ENCODE measurements at regions not wholly inside any gene's neighbourhood (a gene's known extent, or its start where the extent isn't known, plus 50 kb on each side); places are given as distances from the start of the nearest gene placed in this dataset.

DNA sequence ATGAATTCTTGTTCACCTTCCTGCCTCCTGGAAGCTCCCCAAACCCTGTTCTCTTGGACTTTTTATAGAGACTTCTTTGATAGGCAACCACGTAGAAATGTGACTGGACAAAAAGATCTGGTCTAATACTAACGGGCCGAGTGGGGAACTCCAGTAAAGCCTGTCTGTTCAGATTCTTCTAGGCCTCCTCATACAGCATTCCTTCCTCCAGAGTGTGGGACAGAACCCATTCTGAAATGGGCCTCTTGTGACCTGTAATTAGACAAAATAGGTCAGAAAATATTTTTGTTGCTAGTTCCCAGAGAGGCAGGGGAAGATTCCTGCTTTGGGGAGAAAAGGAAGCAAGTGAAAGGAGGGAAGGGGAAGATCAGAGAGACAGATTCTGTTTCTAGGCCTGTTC, 374.3 kb downstream of the CDH26 start:
- no peak for DNase-seq

DNA sequence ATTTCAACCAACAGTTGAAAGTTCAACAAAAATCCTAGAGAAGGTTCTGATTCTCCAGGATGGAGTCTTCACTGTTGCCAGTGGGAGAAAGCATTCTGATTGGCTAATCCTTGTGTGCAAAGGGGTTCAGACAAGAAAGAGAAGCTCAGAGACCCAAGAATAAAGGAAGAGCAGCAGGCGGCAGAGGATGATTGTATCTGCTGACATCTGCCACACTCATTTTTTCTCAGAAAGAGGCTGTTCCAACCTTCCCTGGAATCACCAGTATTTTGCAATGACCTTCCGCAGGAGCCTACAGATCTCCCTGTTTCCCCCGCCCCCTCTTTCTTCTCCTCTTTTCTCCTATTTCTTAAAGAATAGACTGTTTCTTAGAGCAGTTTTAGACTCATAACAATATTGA, 376.7 kb downstream of the CDH26 start:
- DNase-seq: no peak

DNA sequence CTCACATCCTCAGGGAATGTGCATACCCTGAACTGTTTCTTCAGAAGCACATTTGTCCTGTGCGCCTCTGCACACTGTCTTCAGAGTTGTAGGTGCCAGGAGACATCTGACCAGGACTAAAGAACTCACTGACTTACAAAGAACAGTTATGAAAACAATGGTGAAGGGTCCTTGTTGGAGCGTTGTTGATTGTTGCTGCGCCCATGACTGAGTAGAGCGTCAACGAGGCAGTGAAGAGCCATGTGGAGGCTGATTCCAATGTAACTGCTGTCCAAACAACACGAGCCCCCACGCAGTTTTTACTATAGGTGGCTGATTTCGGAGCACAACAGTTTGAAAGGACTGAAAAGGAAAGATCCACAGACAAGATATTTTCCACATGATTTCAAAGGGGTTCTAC, 380.3 kb downstream of the CDH26 start:
- no peak for DNase-seq

DNA sequence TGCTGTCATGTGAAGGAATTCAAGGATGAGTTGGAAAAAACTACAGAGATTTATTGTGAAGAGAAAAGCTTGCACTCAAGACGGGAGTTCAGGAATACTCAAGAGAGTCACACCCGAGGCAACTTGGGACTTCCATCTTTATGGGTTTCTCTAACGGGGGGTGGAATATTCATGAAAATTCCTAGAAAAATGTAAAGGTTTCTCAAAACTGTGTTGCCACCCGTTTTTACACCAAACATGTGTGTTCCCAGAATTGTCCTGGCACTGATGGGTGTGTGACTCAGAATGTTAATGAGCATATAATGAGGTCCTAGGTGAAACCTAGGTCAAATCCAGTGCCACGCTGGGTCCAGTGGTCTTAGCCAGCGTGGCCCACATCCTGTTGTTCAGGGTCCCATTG, 381.5 kb downstream of the CDH26 start:
- DNase-seq: no peak

DNA sequence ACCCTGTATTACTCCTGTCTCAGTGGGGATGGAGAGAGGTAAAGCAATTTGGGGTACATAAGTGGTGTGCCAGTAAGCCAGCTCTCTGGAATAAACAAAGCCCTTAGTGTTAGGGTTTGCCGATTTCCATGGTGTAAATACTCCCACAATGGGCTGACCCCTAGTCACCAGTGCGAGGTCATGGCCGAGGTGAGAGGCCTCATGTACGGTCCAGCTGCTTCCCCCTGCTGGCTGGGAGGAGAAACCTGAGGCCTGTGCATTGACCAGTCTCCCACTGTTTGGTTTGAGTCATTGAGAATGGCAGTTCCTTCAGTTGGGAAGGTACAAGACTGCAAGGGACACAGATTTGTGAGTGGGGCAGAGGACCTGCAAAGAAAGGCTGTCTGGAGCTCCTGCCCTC, 382.0 kb downstream of the CDH26 start:
- no peak for DNase-seq

DNA sequence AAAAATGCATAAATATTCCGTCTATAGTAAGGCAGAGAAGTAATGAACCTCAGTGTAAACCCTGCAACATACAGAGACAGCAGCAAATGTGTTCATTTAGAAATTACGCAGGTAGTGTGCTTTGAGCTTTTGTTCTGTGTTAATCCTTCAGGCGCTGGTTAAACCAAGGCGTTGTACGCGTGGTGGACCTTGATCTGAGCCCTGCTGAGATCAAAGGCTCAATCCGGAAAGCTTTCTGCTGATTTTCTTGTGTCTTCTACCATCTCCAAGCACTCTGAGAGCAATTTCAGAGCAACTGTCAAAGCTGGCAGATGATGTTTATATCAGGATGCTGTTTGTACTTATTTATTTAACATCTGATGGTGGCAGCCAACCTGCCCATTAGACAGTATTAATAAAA, 382.8 kb downstream of the CDH26 start:
- no peak for DNase-seq

DNA sequence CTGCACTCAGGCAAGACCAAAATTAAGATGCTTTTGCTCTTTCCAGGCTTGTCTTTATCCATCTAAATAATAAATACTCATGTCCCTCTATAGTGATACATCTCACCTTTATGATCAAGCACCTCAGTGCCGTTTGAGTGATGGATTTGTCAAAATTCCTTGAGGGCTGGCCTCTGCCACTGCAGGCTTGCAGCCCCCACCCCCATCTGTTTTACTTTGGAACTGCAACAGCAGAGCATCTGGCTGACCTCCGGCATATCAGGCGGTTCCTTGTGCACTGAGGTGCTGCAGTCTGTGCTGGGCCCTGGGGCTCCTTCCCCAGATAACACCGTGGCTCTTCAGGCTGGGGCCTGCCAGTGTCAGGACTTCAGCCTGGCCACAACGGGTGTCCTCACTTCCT, 386.9 kb downstream of the CDH26 start:
- DNase-seq: no peak

DNA sequence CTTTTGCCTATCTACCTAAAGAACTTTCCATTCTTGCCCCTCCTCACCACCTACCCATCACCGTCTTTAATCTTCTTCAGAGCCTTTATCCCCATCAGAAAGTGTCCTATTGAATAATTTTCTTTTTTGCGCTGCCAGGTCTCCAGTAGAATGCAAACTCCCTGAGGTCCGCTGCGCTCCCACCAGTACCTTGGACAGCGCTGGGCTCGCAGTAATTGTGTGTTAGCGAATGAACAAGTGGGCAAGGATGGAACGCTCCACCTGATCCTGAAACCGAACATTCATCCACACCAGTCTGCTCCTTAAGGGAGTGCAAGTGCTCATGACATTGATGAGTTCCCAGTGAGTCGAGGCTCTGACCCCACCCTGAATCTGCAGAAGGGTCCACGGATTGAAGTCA, 391.2 kb downstream of the CDH26 start:
- DNase-seq: no peak

DNA sequence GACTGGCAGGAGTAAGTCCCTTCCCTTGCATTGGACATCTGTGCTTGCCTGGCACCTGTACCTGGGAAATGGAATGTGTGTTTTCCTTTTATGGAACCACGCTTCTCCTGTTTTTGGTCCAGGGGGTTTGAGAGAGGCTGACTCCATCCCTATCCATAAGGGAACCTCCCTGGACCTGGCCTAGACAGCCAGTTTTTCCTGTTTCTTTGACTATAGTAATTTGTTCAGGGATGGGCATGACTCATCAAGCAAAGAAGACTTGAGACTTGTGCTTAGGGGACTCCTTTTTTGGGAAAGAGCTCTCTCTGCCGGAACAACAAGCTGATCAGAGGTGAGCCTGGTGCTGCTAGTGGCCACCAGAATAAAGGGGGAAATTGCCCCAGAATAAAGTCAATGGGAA, 393.8 kb downstream of the CDH26 start:
- no peak for DNase-seq

DNA sequence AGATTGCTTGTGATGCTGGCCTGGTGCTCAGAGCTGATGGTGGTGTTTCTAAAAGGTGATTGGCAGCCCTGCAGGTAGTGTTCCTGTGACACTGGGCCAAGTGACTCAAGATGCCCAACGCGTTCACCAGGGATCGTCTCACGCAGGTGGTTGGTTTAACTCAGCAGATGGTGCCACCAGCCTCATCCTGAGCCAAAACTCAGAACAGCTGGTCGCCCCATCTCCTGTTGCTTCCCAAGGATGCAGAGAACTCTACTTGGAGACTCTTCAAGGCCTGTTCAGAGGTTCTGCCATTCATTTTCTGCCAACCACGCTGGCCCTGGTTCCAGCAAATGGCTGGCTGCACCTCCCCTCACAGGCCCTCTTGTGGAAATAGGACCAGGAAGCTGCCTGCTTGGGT, 394.4 kb downstream of the CDH26 start:
- DNase-seq: no peak

DNA sequence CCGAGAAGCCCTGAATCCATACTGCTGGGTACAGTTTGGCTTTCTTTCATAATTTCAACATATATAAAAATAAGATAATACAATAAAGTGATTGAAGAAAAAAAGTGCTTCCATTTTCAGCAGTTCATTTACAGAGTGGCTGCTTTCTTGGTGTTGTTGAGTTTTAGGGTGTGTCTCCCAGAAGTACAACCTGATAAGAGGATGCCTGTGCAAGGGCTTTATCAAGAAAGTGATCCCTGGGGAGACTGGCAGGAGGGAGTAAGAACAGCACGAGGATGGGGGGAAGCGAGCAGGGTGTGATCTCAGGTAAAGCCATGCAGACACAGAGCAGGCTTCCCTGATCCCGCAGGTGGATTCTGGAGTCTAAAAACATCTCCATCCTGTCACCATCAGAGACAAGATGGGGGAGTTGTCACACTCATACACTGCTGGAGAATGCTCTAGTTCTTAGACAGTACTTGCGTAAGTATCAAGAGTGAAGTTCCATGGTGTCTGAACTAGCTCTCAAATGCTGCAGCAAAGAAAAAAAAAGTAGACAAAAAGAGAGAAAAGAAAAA, 395.9 kb downstream of the CDH26 start:
- DNase-seq: no peak

DNA sequence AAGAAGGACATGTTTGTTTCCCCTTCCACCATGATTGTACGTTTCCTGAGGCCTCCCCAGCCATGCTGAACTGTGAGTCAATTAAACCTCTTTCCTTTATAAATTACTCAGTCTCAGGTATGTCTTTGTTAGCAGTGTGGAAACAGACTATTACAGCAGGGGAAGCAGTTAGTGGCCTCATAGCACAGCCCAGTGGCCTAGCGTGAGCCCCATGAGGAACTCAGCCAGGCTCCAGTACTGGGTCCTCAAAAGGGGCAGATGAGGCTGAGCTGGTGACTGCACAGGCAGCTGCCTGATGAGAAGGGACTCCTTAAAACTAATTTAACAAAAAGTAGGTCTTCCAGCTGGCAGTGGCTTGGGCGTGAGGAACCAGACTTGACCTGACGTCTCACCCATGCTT, 399.9 kb downstream of the CDH26 start:
- DNase-seq: no peak

DNA sequence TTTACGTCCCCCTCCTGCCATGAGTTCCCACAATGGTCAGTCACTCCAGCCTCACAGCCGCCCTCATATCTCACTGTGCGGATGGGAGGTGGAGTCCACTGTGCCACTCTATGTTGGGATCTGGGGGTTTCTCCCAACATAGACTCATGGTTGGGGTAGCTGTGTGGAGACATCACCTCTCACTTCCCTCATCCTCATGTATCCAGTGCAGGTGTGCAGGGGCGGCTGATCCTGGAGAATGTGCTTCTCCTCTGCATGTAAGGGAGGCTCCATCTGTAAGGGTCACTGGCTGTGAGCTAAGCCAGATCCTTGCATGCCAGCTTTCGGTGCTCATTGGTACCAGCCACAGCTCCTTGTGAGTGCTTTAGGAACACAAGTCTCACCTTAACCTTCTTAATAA, 400.8 kb downstream of the CDH26 start:
- DNase-seq: no peak

DNA sequence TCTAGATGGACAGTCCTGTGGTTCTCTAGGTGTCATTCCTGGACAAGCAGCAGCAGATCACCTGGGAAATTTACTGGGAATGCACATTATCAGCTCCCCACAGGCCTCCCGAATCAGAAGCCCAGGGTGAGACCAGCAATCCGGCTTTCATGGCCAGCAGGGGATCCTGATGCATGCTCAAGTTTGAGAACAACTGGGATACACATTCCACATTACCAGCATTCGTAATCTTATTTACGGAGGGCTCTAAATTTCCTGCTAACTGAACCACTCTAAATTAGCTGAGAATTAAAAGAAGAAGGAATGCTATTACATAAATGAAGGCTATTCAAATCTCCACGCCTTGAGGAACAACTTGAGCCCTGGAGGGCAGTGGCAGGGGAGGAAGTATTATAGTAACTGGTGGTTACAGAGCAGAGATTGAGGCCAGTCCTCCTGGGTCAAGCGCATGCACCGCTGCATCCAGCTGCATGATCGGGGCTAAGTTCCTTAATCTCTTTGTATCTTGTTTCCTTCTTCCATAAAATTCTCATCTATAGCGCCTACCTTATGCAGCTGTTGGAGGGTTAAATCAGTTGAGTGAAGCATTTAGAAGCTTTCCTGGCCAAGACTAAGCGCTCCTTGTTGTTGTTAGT, 403.7 kb downstream of the CDH26 start:
- no peak for DNase-seq

DNA sequence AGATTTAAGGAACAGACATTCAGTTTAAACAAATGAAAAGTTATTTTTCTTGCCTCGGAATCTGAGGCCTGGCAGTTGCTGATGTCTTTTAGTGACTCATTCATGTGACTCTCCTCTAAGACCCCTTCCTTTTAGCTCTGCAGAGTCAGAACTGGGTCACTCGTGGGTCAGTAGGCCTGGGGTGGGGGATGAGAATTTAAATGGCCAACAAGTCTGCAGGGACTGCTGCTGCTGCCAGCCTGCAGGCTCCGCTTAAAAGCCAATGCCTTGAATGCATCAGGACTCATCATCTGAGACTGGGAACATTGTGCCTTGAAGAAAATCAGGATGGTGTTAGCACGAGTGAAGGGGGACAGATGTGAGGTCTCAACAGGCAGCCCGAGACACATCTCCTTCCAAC, 404.3 kb downstream of the CDH26 start:
- DNase-seq: no peak

DNA sequence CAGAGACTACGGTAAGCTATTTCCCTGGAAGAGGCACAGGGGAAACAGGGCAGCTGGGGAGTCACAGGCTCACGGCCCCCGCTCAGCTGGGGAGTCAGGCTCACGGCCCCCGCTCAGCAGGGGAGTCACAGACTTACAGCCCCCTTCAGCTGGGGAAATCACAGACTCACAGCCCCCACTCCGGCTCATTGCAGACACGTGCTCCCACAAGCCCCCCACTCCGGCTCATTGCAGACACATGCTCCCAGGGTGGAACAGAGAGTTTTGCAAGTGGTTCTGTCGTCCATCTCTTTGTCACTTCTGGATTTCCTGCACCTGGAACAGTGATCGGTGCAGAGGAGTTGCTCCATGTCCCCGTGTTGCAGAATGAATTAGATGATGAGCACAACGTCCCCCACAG, 405.5 kb downstream of the CDH26 start:
- DNase-seq: no peak

DNA sequence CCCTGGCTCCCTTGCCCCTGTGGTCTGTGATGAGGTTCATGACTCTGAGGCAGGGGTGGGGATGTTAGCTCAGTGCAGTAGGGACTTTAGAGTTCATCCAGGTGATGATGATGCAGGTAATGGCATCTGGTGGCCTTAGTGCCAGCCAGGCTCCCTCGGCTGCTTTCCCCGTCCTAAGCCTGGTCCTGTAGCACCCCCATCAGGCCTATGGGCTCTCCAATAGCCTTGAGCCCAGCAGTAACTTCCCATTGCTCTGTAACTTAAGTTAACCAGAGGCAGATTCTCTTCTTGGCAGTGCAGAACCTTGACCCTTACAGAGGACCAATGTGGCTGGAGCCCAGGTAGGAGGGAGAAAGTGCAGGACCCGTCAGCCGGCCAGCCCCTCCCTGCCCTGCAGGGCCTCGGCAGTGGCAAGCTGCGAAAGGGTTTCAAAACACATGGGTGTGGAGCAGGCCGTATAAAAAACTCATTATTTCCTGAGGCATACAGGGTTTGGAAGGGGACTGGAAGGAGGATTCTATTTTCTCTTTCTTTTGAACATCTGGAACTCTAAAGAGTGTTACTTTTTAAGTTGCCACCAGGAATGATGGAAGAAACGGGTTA, 406.9 kb downstream of the CDH26 start:
- no peak for DNase-seq

DNA sequence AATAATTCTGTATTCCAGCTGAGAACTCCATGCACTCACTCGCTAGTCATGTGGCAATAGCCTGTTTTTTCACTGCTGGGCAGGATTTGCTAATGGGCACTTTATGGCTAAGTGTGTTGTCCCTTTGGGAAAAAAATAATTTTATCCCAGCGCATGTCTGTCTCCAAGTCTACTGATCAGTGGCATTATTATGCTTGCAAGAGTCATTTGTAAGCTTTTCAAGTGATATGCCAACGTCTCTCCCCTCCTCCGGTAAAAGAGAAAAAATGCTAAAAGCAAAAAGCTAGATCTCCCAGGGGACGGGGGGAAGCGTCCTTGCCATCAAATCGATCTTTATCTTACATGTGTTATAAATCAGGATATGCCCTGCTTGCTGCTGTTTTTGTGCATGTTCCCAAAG, 407.7 kb downstream of the CDH26 start:
- DNase-seq: peak; percentile 98

DNA sequence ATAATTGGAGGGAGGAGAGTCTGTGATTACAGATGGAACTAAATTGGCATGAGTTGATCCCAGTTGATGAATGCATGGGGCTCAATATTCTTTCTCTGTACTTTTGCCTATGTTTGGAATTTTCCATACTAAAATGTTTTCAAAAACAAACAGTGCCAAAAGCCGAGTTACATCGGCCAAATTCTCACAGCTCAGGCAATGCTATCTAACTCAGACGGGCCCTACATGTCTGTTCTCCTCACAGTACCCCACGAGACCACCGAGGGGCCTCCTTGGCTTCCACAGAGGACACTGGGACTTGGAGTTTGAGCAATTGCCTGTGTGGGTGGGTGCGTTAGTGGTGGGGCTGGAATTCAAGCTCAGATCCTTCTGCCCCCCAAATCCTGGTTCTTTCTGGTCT, 413.2 kb downstream of the CDH26 start:
- no peak for DNase-seq

DNA sequence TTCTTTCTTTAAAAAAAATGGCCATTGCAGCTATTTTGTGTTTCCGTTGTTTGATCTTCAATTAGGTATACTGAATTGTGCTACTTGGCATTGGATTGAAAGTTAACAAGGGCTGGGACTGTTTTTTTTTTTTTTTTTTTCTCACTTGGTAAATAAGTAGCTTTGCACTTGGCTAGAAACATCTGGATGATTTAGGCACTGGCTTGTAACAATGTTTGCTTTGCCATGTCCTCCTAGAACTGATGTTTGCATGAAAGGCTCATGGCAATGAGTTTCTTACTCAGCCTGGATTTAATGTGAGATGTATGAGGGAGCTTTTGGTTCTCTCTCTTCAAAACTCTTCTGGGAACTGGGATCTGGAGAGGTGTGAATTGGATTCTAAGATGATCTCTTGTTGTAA, 414.1 kb downstream of the CDH26 start:
- DNase-seq: no peak

DNA sequence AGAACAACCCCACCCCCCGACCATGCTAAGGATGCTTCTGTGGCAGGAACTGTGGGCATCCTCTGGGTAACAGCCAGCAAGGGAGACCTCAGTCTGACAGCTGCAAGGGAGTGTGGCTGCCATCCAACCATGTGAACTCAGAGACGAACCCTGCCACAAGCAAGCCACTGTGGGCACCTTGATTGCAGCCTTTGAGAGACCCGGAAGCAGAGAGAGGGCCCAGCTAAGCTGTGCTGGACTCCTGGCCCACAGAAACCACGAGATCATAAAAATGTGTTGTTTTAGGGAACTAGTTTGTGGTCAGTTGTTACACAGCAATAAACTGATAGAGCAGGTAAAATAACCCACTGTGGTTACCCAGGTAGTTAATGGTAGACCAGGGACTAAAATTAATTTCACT, 414.6 kb downstream of the CDH26 start:
- no peak for DNase-seq

DNA sequence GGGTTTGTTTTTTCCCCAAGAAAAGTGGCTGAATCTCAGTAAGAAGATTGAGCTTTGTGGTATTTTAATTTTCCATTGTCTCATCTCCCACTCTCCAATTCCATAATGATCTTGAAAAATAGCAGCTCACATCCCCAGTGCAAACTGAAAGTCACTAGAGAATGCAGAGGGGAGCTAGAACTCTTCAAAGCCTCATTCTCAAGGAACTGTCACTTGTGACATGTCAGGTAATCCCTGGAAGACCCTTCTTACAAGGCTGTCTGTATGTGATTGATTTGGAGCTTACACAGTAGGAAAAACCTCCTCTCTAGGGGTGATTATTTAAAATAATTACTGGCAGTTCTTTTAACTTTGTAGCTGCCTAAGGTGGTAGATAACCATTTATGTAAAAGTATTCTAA, 420.4 kb downstream of the CDH26 start:
- DNase-seq: no peak

DNA sequence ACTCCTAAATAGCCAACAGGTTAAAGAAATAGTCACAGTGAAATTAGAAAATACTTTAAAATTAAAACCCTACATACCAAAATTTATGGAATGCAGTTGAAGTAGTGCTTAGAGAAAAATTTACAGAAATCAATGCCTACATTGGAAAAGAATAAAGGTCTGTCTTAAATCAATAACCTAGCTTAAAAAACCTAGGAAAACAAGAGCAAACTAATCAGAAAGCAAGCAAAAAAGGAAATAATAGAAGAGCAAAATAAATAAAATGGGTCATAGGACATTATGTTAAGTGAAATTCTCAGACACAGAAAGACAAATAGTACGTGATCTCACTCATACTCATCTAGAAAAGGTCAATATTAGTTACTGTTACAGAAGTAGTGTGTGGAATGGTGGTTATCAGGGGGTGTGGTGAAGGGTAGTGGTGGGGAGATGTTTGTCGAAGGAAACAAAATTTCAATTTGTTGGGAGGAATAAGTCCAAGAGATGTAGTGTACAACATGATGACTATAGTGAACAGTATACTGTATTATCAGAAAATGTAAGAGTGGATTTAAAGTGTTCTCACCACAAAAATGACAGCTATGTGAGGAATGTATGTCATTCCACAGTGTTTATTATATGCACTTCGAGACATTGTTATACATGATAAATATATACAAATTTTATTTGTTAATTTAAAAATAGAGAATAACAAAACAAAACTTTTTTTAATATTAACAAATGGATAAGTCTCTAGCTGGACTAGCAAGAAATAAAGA, 423.6 kb downstream of the CDH26 start:
- no peak for DNase-seq

DNA sequence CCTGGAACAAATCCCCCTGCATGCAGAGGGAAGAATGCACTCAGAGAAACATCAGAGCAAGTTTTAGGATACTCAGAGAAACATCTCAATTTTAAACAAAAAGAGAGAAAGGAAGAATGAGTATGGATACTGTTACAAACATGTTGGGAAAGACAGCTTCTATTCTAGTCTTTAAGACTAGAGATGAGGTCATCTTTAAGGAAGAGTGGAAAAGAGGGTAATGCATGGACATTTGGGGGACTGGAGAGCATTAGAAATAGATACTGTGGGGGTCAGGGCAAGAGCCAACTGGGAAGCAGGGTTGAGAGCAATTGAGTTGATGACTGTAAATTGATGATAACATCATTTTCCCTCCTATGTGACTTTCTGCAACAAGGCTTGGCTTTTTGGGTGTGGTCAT, 431.2 kb downstream of the CDH26 start:
- DNase-seq: no peak
